K562 (cell line): ENCODE measurements at regions not wholly inside any gene's neighbourhood (a gene's known extent, or its start where the extent isn't known, plus 50 kb on each side); places are given as distances from the start of the nearest gene placed in this dataset.

Experiments
- ATAC-seq: fragments of 200-7000 bp; cut with Tn5 transposase; 3 replicates; pipeline ENCODE4 v1.9.1; 2020; ENCODE audit warnings: moderate library complexity
- BruUV-seq: library from RNA; stranded (reverse); fragments of 400-500 nt; replicated peaks from 2 replicates; lab custom pipeline; 2021; lab: Mats Ljungman, UMichigan
- CTCF ChIA-PET: fragments of 300-600 bp; formaldehyde crosslinking; extraction: SDS; loops from one replicate; lab custom pipeline; 2021; ENCODE audit warnings: low intra/inter-chr PET ratio; lab: Yijun Ruan, JAX
- POLR2A ChIA-PET: fragments of 300-600, 350-650 bp; sonication (Branson Sonifier 250); formaldehyde crosslinking; extraction: SDS; loops from one replicate; lab custom pipeline; 2021; ENCODE audit warnings: antibody characterized with exemption, inconsistent platforms; lab: Yijun Ruan, JAX
- DNase-seq, 4 experiments: peaks; one replicate each; pipeline versions ENCODE4 v3.0.0 to v3.0.0-alpha.2; 2011 to 2018; ENCODE audit warnings: low spot score in 3 of 4, mixed read lengths in 3 of 4; ENCODE audit errors: extremely low read depth in 1 of 4
- FAIRE-seq: peaks from 2 replicates; lab custom pipeline; 2011; peaks lifted over from hg19 to GRCh38; lab: Jason Lieb, UNC
- H2AFZ ChIP-seq: 2 replicates; pipeline ENCODE4 v1.6.0; 2011; ENCODE audit warnings: low read depth, low read length, control low read depth, inconsistent platforms
- H3K27ac ChIP-seq: fragments of 200-600 bp; 3 replicates; pipeline ENCODE4 v1.8.0; 2011; ENCODE audit warnings: low read depth, mild to moderate bottlenecking, control low read depth, inconsistent platforms, low read length, moderate library complexity, mixed read lengths; ENCODE audit errors: extremely low read depth
- H3K27me3 ChIP-seq, 2 experiments: fragments of 300-600 bp in 1 of 2; 2 replicates in 1 of 2; 3 replicates in 1 of 2; pipeline versions ENCODE4 v1.6.0 to v1.8.0; 2011; ENCODE audit warnings: inconsistent platforms in 2 of 2, low read length in 2 of 2, mild to moderate bottlenecking in 1 of 2, mixed read lengths in 1 of 2, moderate library complexity in 1 of 2; ENCODE audit not compliant: control insufficient read depth in 2 of 2, insufficient read depth in 2 of 2
- H3K36me3 ChIP-seq: fragments of 300-600 bp; 3 replicates; pipeline ENCODE4 v1.8.0; 2011; ENCODE audit warnings: mild to moderate bottlenecking, low read length, inconsistent platforms; ENCODE audit not compliant: control insufficient read depth, insufficient read depth
- H3K4me1 ChIP-seq, 2 experiments: fragments of 200-600 bp in 1 of 2; replicated peaks in 1 of 2; 2 replicates in 1 of 2; 3 replicates in 1 of 2; pipeline versions ENCODE4 v1.5.1 to v1.8.0; 2011; ENCODE audit warnings: inconsistent platforms in 2 of 2, low read length in 2 of 2, mild to moderate bottlenecking in 1 of 2, mixed read lengths in 1 of 2, moderate library complexity in 1 of 2; ENCODE audit not compliant: control insufficient read depth in 2 of 2, insufficient read depth in 2 of 2
- H3K4me2 ChIP-seq: 2 replicates; pipeline ENCODE4 v1.6.1; 2011; ENCODE audit warnings: low read length, control low read depth, inconsistent platforms, mixed read lengths; ENCODE audit not compliant: insufficient read depth
- H3K4me3 ChIP-seq: fragments of 200-600 bp; sonication (generic), shearing (Covaris generic); 2 replicates; pipeline ENCODE4 v1.5.1; 2016; ENCODE audit warnings: control low read depth, inconsistent platforms
- H3K79me2 ChIP-seq: fragments of 200-600 bp; 3 replicates; pipeline ENCODE4 v1.8.0; 2011; ENCODE audit warnings: low read length, inconsistent platforms; ENCODE audit not compliant: control insufficient read depth, insufficient read depth
- H3K9ac ChIP-seq, 2 experiments: 2 replicates each; pipeline versions ENCODE4 v1.6.0 to v1.6.1; 2011; ENCODE audit warnings: low read depth in 2 of 2, low read length in 2 of 2, control low read depth in 1 of 2, inconsistent platforms in 1 of 2, mild to moderate bottlenecking in 1 of 2, mixed read lengths in 1 of 2; ENCODE audit not compliant: insufficient read depth in 1 of 2
- H3K9me1 ChIP-seq: one replicate; pipeline ENCODE4 v1.6.0; 2011; ENCODE audit warnings: inconsistent platforms, mild to moderate bottlenecking, low read length, moderate library complexity; ENCODE audit not compliant: control insufficient read depth, insufficient read depth
- H3K9me3 ChIP-seq: replicated peaks from 2 replicates; pipeline ENCODE4 v1.5.1; 2011; ENCODE audit warnings: low read depth, low read length, inconsistent platforms; ENCODE audit not compliant: control insufficient read depth, insufficient read depth
- H4K20me1 ChIP-seq: replicated peaks from 2 replicates; pipeline ENCODE4 v1.6.1; 2011; ENCODE audit warnings: low read length, inconsistent platforms, mixed read lengths; ENCODE audit not compliant: control insufficient read depth, insufficient read depth
- BRD9 ChIP-seq: fragments of 450-650 bp; IDR thresholded peaks from 2 replicates; pipeline ENCODE4 v1.6.1; 2018; ENCODE audit warnings: low read depth; ENCODE audit not compliant: partially characterized antibody
- FOXJ3 ChIP-seq: sonication (generic); formaldehyde crosslinking; IDR thresholded peaks from 2 replicates; pipeline ENCODE4 v1.4.0; 2020; ENCODE audit warnings: mild to moderate bottlenecking, missing genetic modification reagents
- GABPB1 ChIP-seq: sonication (generic); formaldehyde crosslinking; IDR thresholded peaks from 2 replicates; pipeline ENCODE4 v1.8.0; 2022; ENCODE audit warnings: mild to moderate bottlenecking, missing genetic modification reagents
- HDAC3 ChIP-seq: fragments of 450-650 bp; IDR thresholded peaks from 2 replicates; pipeline ENCODE4 v1.6.1; 2018; ENCODE audit warnings: borderline replicate concordance, mild to moderate bottlenecking, moderate library complexity; ENCODE audit not compliant: partially characterized antibody
- ILK ChIP-seq: fragments of 450-650 bp; IDR thresholded peaks from 2 replicates; pipeline ENCODE4 v1.6.1; 2016; ENCODE audit warnings: missing genetic modification characterization, low read depth, mild to moderate bottlenecking, missing compliant biosample characterization, moderate library complexity, borderline replicate concordance
- LARP7 ChIP-seq: fragments of 450-650 bp; IDR thresholded peaks from 2 replicates; pipeline ENCODE4 v1.6.1; 2016
- POLR2AphosphoS2 ChIP-seq: IDR thresholded peaks from 2 replicates; pipeline ENCODE4 v1.6.1; 2012; ENCODE audit warnings: low read length, improper control_type of control experiment
- SETDB1 ChIP-seq: IDR thresholded peaks from one replicate; pipeline ENCODE4 v1.6.1; 2012; ENCODE audit warnings: low read length, control low read depth, inconsistent platforms
- TBL1XR1 ChIP-seq, 2 experiments: IDR thresholded peaks; 2 replicates each; pipeline ENCODE4 v1.6.1; 2012; ENCODE audit warnings: improper control_type of control experiment in 2 of 2, low read length in 2 of 2, mild to moderate bottlenecking in 1 of 2
- ZNF23 ChIP-seq: fragments of 250-450 bp; sonication (Bioruptor Pico); IDR thresholded peaks from 2 replicates; pipeline ENCODE4 v1.4.0; 2020; ENCODE audit warnings: mild to moderate bottlenecking
- ZNF41 ChIP-seq: fragments of 250-450 bp; sonication (Bioruptor Pico); conservative IDR thresholded peaks from 2 replicates; pipeline ENCODE4 v1.4.0; 2020; ENCODE audit warnings: mild to moderate bottlenecking
- ZNF717 ChIP-seq: fragments of 250-450 bp; sonication (Bioruptor Pico); IDR thresholded peaks from 2 replicates; pipeline ENCODE4 v1.5.0; 2021
- ZNF830 ChIP-seq: fragments of 250-450 bp; sonication (Bioruptor Pico); IDR thresholded peaks from 2 replicates; pipeline ENCODE4 v1.5.0; 2021; ENCODE audit warnings: mild to moderate bottlenecking
- WGBS: fragments of 100-300 bp; shearing (Covaris generic); methylation state at CpG from one replicate; pipeline ENCODE4 v1.1.6; 2016; ENCODE audit warnings: low coverage, mixed read lengths; ENCODE audit not compliant: insufficient coverage; ENCODE audit errors: missing lambda C conversion rate; 5-methylcytosine and 5-hydroxymethylcytosine counted together
- in situ Hi-C: fragments of 300-500 bp; cut with MboI; formaldehyde crosslinking; loops from 4 replicates; pipeline ENCODE4 v1.15.0; 2018; ENCODE audit warnings: inconsistent platforms, mixed read lengths
- intact Hi-C: fragments of 100-400 bp; cut with micrococcal nuclease; formaldehyde crosslinking; loops from 2 replicates; pipeline ENCODE4 v1.14.2; 2022
- TF ChIP-seq, protein P1 (sequence below): fragments of 450-650 bp; formaldehyde crosslinking; IDR thresholded peaks from 2 replicates; pipeline ENCODE4 v1.4.0; 2022; ENCODE audit warnings: missing genetic modification characterization
- TF ChIP-seq, protein P2 (sequence below): fragments of 450-650 bp; IDR thresholded peaks from 2 replicates; pipeline ENCODE4 v1.7.0; 2016; ENCODE audit warnings: borderline replicate concordance
- TF ChIP-seq, protein P3 (sequence below), 2 experiments: fragments of 450-650 bp in 1 of 2; sonication (generic) in 1 of 2; formaldehyde crosslinking in 1 of 2; IDR thresholded peaks in 1 of 2; conservative IDR thresholded peaks in 1 of 2; 2 replicates each; pipeline versions ENCODE4 v1.6.1 to v1.8.1; 2016 to 2023; ENCODE audit warnings: mild to moderate bottlenecking in 2 of 2, moderate library complexity in 2 of 2, inconsistent platforms in 1 of 2, missing genetic modification reagents in 1 of 2

DNA sequence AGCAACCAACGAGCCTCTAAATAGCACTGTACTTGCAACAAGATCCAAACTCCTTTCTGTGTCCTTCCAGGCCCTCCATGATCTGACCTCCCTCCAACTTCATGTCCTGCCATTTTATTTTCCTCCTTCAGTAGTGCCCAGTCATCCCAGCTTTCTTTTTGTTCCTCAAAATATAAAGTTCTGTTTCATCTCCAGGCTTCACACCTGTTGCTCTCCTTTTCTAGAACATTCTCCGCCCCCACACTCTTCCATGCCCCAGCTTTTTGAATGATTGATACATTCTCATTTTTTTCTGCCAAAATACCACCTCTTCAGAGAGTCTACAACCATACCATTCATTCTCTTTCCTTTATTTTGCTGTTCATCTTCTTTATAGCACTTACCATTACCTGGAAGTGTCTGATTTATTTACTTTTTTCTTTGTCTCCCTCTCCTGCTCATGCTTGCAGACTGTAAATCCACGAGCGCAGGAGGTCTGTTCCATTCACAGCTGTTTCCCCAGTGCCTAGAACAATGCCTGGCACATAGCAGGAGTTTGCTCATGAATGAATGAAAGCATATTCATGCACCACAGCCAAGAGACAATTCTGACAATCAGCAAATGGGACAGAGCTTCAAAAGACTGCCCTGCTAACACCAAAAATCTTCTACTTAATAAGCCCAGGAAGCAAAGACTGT, 296.4 kb downstream of the RPAP3 start:
- no peaks in the 10 kb centered on the region for H3K36me3 ChIP-seq
- no peak overlapping the region for H2AFZ ChIP-seq
- FAIRE-seq (no peak), ATAC-seq (no peak), DNase-seq (no peak)
- in situ Hi-C loops = no loop called here
- H3K4me2 ChIP-seq = no peak overlapping the region
- no peak overlapping the region for H3K9ac ChIP-seq
- peaks cover 0 to 4% of the 10 kb centered on the region in 2 experiments; a peak in 1 of 5 replicates for H3K27me3 ChIP-seq
- no peak overlapping the region for H3K4me3 ChIP-seq
- H4K20me1 ChIP-seq = no peaks in the 10 kb centered on the region
- no peaks in the 10 kb centered on the region for H3K79me2 ChIP-seq
- CTCF ChIA-PET = no interaction called here
- no TSS peak for BruUV-seq
- no peak overlapping the region for H3K27ac ChIP-seq
- no peaks in the 10 kb centered on the region for H3K4me1 ChIP-seq
- 7% methylated on average over 4 of the region's 4 CpGs for WGBS
- TF ChIP-seq BRD9 = no peak
- no peak for TF ChIP-seq FOXJ3 (CRISPR knock-in tag)
- no peak for TF ChIP-seq LARP7
- no peak for TF ChIP-seq ZNF23 (CRISPR knock-in tag)
- TF ChIP-seq GABPB1 = no peak
- TF ChIP-seq HDAC3 = no peak
- no peak for TF ChIP-seq POLR2AphosphoS2
- TF ChIP-seq ZNF830 (CRISPR knock-in tag) = no peak
- no peak for TF ChIP-seq ZNF717 (CRISPR knock-in tag)
- TF ChIP-seq, protein P1, sequence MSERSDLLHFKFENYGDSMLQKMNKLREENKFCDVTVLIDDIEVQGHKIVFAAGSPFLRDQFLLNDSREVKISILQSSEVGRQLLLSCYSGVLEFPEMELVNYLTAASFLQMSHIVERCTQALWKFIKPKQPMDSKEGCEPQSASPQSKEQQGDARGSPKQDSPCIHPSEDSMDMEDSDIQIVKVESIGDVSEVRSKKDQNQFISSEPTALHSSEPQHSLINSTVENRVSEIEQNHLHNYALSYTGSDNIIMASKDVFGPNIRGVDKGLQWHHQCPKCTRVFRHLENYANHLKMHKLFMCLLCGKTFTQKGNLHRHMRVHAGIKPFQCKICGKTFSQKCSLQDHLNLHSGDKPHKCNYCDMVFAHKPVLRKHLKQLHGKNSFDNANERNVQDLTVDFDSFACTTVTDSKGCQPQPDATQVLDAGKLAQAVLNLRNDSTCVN (CRISPR knock-in tag) = no peak
- no peak for TF ChIP-seq ZNF41 (CRISPR knock-in tag)
- TF ChIP-seq ILK = no peak
- no peak for TF ChIP-seq SETDB1
- TF ChIP-seq, protein P2, sequence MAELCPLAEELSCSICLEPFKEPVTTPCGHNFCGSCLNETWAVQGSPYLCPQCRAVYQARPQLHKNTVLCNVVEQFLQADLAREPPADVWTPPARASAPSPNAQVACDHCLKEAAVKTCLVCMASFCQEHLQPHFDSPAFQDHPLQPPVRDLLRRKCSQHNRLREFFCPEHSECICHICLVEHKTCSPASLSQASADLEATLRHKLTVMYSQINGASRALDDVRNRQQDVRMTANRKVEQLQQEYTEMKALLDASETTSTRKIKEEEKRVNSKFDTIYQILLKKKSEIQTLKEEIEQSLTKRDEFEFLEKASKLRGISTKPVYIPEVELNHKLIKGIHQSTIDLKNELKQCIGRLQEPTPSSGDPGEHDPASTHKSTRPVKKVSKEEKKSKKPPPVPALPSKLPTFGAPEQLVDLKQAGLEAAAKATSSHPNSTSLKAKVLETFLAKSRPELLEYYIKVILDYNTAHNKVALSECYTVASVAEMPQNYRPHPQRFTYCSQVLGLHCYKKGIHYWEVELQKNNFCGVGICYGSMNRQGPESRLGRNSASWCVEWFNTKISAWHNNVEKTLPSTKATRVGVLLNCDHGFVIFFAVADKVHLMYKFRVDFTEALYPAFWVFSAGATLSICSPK = no peak
- TF ChIP-seq, protein P3, sequence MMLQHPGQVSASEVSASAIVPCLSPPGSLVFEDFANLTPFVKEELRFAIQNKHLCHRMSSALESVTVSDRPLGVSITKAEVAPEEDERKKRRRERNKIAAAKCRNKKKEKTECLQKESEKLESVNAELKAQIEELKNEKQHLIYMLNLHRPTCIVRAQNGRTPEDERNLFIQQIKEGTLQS (IDR thresholded peaks at IDR 0.05) = no peak
- TF ChIP-seq, protein P3 (CRISPR knock-in tag; conservative IDR thresholded peaks at IDR 0.05) = no peak
- no peak for TF ChIP-seq TBL1XR1 (IDR thresholded peaks at IDR 0.05; ENCODE audit: low read length in 2 of 2)
- intact Hi-C loops = no loop called here
- no peaks in the 10 kb centered on the region for H3K9me1 ChIP-seq
- POLR2A ChIA-PET = interaction anchor here (1.0 to 2.3 kb wide), 4 partner anchors 12 to 385 kb away, joined by 3 to 6 read pairs (median 4); partner anchors contain the start of gene AMIGO2
- H3K9me3 ChIP-seq = no peaks in the 10 kb centered on the region
